K562 (cell line): ENCODE measurements at regions not wholly inside any gene's neighbourhood (a gene's known extent, or its start where the extent isn't known, plus 50 kb on each side); places are given as distances from the start of the nearest gene placed in this dataset.
A peak's percentile ranks its signal among the peaks of the same experiment; 100 is the strongest.

ENCODE experiments used
- ATAC-seq: fragments of 200-7000 bp; cut with Tn5 transposase; 3 replicates; pipeline ENCODE4 v1.9.1; 2020; ENCODE audit warnings: moderate library complexity
- BruUV-seq: library from RNA; stranded (reverse); fragments of 400-500 nt; replicated peaks from 2 replicates; lab custom pipeline; 2021; lab: Mats Ljungman, UMichigan
- CTCF ChIA-PET: fragments of 300-600 bp; formaldehyde crosslinking; extraction: SDS; loops from one replicate; lab custom pipeline; 2021; ENCODE audit warnings: low intra/inter-chr PET ratio; lab: Yijun Ruan, JAX
- POLR2A ChIA-PET: fragments of 300-600, 350-650 bp; sonication (Branson Sonifier 250); formaldehyde crosslinking; extraction: SDS; loops from one replicate; lab custom pipeline; 2021; ENCODE audit warnings: antibody characterized with exemption, inconsistent platforms; lab: Yijun Ruan, JAX
- DNase-seq, 4 experiments: peaks; one replicate each; pipeline versions ENCODE4 v3.0.0 to v3.0.0-alpha.2; 2011 to 2018; ENCODE audit warnings: low spot score in 3 of 4, mixed read lengths in 3 of 4; ENCODE audit errors: extremely low read depth in 1 of 4
- FAIRE-seq: peaks from 2 replicates; lab custom pipeline; 2011; peaks lifted over from hg19 to GRCh38; lab: Jason Lieb, UNC
- H2AFZ ChIP-seq: 2 replicates; pipeline ENCODE4 v1.6.0; 2011; ENCODE audit warnings: low read depth, low read length, control low read depth, inconsistent platforms
- H3K27ac ChIP-seq: fragments of 200-600 bp; 3 replicates; pipeline ENCODE4 v1.8.0; 2011; ENCODE audit warnings: low read depth, mild to moderate bottlenecking, control low read depth, inconsistent platforms, low read length, moderate library complexity, mixed read lengths; ENCODE audit errors: extremely low read depth
- H3K27me3 ChIP-seq, 2 experiments: fragments of 300-600 bp in 1 of 2; 2 replicates in 1 of 2; 3 replicates in 1 of 2; pipeline versions ENCODE4 v1.6.0 to v1.8.0; 2011; ENCODE audit warnings: inconsistent platforms in 2 of 2, low read length in 2 of 2, mild to moderate bottlenecking in 1 of 2, mixed read lengths in 1 of 2, moderate library complexity in 1 of 2; ENCODE audit not compliant: control insufficient read depth in 2 of 2, insufficient read depth in 2 of 2
- H3K36me3 ChIP-seq: fragments of 300-600 bp; 3 replicates; pipeline ENCODE4 v1.8.0; 2011; ENCODE audit warnings: mild to moderate bottlenecking, low read length, inconsistent platforms; ENCODE audit not compliant: control insufficient read depth, insufficient read depth
- H3K4me1 ChIP-seq, 2 experiments: fragments of 200-600 bp in 1 of 2; replicated peaks in 1 of 2; 2 replicates in 1 of 2; 3 replicates in 1 of 2; pipeline versions ENCODE4 v1.5.1 to v1.8.0; 2011; ENCODE audit warnings: inconsistent platforms in 2 of 2, low read length in 2 of 2, mild to moderate bottlenecking in 1 of 2, mixed read lengths in 1 of 2, moderate library complexity in 1 of 2; ENCODE audit not compliant: control insufficient read depth in 2 of 2, insufficient read depth in 2 of 2
- H3K4me2 ChIP-seq: 2 replicates; pipeline ENCODE4 v1.6.1; 2011; ENCODE audit warnings: low read length, control low read depth, inconsistent platforms, mixed read lengths; ENCODE audit not compliant: insufficient read depth
- H3K4me3 ChIP-seq: fragments of 200-600 bp; sonication (generic), shearing (Covaris generic); 2 replicates; pipeline ENCODE4 v1.5.1; 2016; ENCODE audit warnings: control low read depth, inconsistent platforms
- H3K79me2 ChIP-seq: fragments of 200-600 bp; 3 replicates; pipeline ENCODE4 v1.8.0; 2011; ENCODE audit warnings: low read length, inconsistent platforms; ENCODE audit not compliant: control insufficient read depth, insufficient read depth
- H3K9ac ChIP-seq, 2 experiments: 2 replicates each; pipeline versions ENCODE4 v1.6.0 to v1.6.1; 2011; ENCODE audit warnings: low read depth in 2 of 2, low read length in 2 of 2, control low read depth in 1 of 2, inconsistent platforms in 1 of 2, mild to moderate bottlenecking in 1 of 2, mixed read lengths in 1 of 2; ENCODE audit not compliant: insufficient read depth in 1 of 2
- H3K9me1 ChIP-seq: one replicate; pipeline ENCODE4 v1.6.0; 2011; ENCODE audit warnings: inconsistent platforms, mild to moderate bottlenecking, low read length, moderate library complexity; ENCODE audit not compliant: control insufficient read depth, insufficient read depth
- H3K9me3 ChIP-seq: replicated peaks from 2 replicates; pipeline ENCODE4 v1.5.1; 2011; ENCODE audit warnings: low read depth, low read length, inconsistent platforms; ENCODE audit not compliant: control insufficient read depth, insufficient read depth
- H4K20me1 ChIP-seq: replicated peaks from 2 replicates; pipeline ENCODE4 v1.6.1; 2011; ENCODE audit warnings: low read length, inconsistent platforms, mixed read lengths; ENCODE audit not compliant: control insufficient read depth, insufficient read depth
- FOXO4 ChIP-seq: fragments of 450-650 bp; formaldehyde crosslinking; IDR thresholded peaks from 2 replicates; pipeline ENCODE4 v1.4.0; 2020; ENCODE audit warnings: mild to moderate bottlenecking, moderate library complexity
- HDAC8 ChIP-seq: fragments of 450-650 bp; IDR thresholded peaks from 2 replicates; pipeline ENCODE4 v1.6.1; 2016; ENCODE audit warnings: mild to moderate bottlenecking, missing genetic modification characterization, moderate library complexity, missing compliant biosample characterization
- MCM2 ChIP-seq: fragments of 450-650 bp; IDR thresholded peaks from 2 replicates; pipeline ENCODE4 v1.6.1; 2017; ENCODE audit warnings: low read depth, mild to moderate bottlenecking
- MEF2A ChIP-seq: IDR thresholded peaks from 2 replicates; pipeline ENCODE4 v1.6.1; 2011; ENCODE audit warnings: low read depth, mild to moderate bottlenecking, low read length, moderate library complexity; ENCODE audit not compliant: control insufficient read depth
- OTX1 ChIP-seq: fragments of 450-650 bp; formaldehyde crosslinking; IDR thresholded peaks from 2 replicates; pipeline ENCODE4 v1.4.0; 2022; ENCODE audit warnings: mild to moderate bottlenecking
- RBM15 ChIP-seq: fragments of 200-400 bp; formaldehyde crosslinking; IDR thresholded peaks from 2 replicates; pipeline ENCODE4 v1.6.1; 2018; ENCODE audit warnings: mild to moderate bottlenecking, low read length, moderate library complexity; ENCODE audit not compliant: insufficient read depth
- RBM39 ChIP-seq: fragments of 200-400 bp; formaldehyde crosslinking; optimal IDR thresholded peaks from 2 replicates; pipeline ENCODE3; 2018; ENCODE audit warnings: low read depth, low read length
- SIRT6 ChIP-seq: IDR thresholded peaks from one replicate; pipeline ENCODE4 v1.6.1; 2012; ENCODE audit warnings: low read depth, mild to moderate bottlenecking, control low read depth, inconsistent platforms, low read length, moderate library complexity
- ZKSCAN8 ChIP-seq: fragments of 200-800 bp; sonication (Bioruptor generic); IDR thresholded peaks from 2 replicates; pipeline ENCODE4 v1.6.1; 2016; ENCODE audit warnings: missing genetic modification characterization, missing compliant biosample characterization
- ZNF146 ChIP-seq: IDR thresholded peaks from one replicate; pipeline ENCODE4 v1.6.1; 2018; ENCODE audit warnings: missing compliant biosample characterization; ENCODE audit not compliant: unreplicated experiment
- ZNF655 ChIP-seq: fragments of 250-450 bp; sonication (Bioruptor Pico); IDR thresholded peaks from 2 replicates; pipeline ENCODE4 v1.5.0; 2021
- WGBS: fragments of 100-300 bp; shearing (Covaris generic); methylation state at CpG from one replicate; pipeline ENCODE4 v1.1.6; 2016; ENCODE audit warnings: low coverage, mixed read lengths; ENCODE audit not compliant: insufficient coverage; ENCODE audit errors: missing lambda C conversion rate; 5-methylcytosine and 5-hydroxymethylcytosine counted together
- in situ Hi-C: fragments of 300-500 bp; cut with MboI; formaldehyde crosslinking; loops from 4 replicates; pipeline ENCODE4 v1.15.0; 2018; ENCODE audit warnings: inconsistent platforms, mixed read lengths
- intact Hi-C: fragments of 100-400 bp; cut with micrococcal nuclease; formaldehyde crosslinking; loops from 2 replicates; pipeline ENCODE4 v1.14.2; 2022
- TF ChIP-seq, protein P1 (sequence below): fragments of 450-650 bp; IDR thresholded peaks from 2 replicates; pipeline ENCODE4 v1.6.1; 2016; ENCODE audit warnings: low read depth

DNA sequence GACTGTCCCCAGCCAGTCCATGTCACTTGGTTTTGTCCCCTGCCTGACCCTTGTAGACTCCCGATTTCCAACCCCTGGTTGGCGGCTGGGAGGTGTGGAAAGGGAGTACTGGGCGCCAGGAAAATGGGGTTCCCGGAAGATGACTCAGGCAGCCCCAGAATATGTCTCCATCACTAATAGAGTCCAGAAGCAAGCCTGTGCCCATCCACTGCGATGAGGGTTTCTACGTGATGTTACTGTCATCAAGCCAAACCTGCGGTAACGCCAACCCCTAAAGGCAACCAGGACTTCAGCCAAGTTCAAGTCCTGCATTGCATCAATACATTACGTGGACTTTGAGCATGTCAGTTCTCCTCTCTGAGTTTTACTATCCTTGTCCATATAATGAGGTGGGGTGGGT, 62.0 kb upstream of the TAF1B start:
- Histone ChIP-seq H3K27ac (no peak overlapping the region), H3K36me3 (no peaks in the 10 kb centered on the region), H3K9ac (peak overlapping the region in 1 of 2 experiments; percentile 37; a peak in 1 of 4 replicates), H3K4me1 (peaks cover 6 to 15% of the 10 kb centered on the region in 2 experiments; a peak in 3 of 5 replicates), H4K20me1 (peaks cover 3% of the 10 kb centered on the region; the same call in 1 of the 2 replicates), H3K9me3 (no peaks in the 10 kb centered on the region), H3K79me2 (no peaks in the 10 kb centered on the region), H3K9me1 (peaks cover 4% of the 10 kb centered on the region), H2AFZ (no peak overlapping the region), H3K4me3 (no peak overlapping the region), H3K4me2 (no peak overlapping the region), H3K27me3 (peaks cover 0 to 4% of the 10 kb centered on the region in 2 experiments; a peak in 1 of 5 replicates)
- intact Hi-C loops, result no loop called here
- no peak for DNase-seq
- ChIA-PET POLR2A (interaction anchor here (0.6 kb wide), 1 partner anchor 115 kb away, joined by 4 read pairs; no protein-coding TSS in a partner anchor), CTCF (no interaction called here)
- 52% methylated on average over 9 of the region's 9 CpGs for WGBS
- no TSS peak for BruUV-seq
- ATAC-seq, result no peak
- in situ Hi-C loops, result no loop called here
- FAIRE-seq, result no peak
- TF ChIP-seq ZNF146 (CRISPR knock-in tag) (no peak), RBM15 (no peak), MCM2 (no peak), HDAC8 (tag) (no peak), ZKSCAN8 (CRISPR knock-in tag) (no peak), SIRT6 (no peak), MEF2A (no peak), ZNF655 (CRISPR knock-in tag) (no peak), RBM39 (no peak), FOXO4 (CRISPR knock-in tag) (no peak), OTX1 (CRISPR knock-in tag) (no peak)
- TF ChIP-seq, protein P1, sequence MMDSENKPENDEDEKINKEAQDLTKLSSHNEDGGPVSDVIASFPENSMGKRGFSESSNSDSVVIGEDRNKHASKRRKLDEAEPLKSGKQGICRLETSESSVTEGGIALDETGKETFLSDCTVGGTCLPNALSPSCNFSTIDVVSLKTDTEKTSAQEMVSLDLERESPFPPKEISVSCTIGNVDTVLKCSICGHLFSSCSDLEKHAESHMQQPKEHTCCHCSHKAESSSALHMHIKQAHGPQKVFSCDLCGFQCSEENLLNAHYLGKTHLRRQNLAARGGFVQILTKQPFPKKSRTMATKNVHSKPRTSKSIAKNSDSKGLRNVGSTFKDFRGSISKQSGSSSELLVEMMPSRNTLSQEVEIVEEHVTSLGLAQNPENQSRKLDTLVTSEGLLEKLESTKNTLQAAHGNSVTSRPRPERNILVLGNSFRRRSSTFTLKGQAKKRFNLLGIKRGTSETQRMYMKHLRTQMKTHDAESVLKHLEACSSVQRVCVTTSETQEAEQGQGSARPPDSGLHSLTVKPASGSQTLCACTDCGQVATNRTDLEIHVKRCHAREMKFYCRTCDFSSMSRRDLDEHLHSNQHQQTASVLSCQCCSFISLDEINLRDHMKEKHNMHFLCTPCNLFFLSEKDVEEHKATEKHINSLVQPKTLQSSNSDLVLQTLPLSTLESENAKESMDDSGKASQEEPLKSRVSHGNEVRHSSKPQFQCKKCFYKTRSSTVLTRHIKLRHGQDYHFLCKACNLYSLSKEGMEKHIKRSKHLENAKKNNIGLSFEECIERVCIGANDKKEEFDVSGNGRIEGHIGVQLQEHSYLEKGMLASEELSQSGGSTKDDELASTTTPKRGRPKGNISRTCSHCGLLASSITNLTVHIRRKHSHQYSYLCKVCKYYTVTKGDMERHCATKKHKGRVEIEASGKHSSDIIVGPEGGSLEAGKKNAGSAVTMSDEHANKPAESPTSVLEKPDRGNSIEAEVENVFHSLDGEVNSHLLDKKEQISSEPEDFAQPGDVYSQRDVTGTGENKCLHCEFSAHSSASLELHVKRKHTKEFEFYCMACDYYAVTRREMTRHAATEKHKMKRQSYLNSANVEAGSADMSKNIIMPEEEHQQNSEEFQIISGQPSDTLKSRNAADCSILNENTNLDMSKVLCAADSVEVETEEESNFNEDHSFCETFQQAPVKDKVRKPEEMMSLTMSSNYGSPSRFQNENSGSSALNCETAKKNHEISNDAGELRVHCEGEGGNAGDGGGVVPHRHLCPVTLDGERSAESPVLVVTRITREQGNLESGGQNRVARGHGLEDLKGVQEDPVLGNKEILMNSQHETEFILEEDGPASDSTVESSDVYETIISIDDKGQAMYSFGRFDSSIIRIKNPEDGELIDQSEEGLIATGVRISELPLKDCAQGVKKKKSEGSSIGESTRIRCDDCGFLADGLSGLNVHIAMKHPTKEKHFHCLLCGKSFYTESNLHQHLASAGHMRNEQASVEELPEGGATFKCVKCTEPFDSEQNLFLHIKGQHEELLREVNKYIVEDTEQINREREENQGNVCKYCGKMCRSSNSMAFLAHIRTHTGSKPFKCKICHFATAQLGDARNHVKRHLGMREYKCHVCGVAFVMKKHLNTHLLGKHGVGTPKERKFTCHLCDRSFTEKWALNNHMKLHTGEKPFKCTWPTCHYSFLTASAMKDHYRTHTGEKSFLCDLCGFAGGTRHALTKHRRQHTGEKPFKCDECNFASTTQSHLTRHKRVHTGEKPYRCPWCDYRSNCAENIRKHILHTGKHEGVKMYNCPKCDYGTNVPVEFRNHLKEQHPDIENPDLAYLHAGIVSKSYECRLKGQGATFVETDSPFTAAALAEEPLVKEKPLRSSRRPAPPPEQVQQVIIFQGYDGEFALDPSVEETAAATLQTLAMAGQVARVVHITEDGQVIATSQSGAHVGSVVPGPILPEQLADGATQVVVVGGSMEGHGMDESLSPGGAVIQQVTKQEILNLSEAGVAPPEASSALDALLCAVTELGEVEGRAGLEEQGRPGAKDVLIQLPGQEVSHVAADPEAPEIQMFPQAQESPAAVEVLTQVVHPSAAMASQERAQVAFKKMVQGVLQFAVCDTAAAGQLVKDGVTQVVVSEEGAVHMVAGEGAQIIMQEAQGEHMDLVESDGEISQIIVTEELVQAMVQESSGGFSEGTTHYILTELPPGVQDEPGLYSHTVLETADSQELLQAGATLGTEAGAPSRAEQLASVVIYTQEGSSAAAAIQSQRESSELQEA, result no peak
